ENCODE measurements at regions not wholly inside any gene's neighbourhood (a gene's known extent, or its start where the extent isn't known, plus 50 kb on each side); places are given as distances from the start of the nearest gene placed in this dataset.

- TF ChIP-seq POLR2A (IDR thresholded peaks at IDR 0.05) (no peak), CTCF (IDR thresholded peaks at IDR 0.05) (no peak)
- Histone ChIP-seq H3K27me3 (no peaks in the 10 kb centered on the region), H3K36me3 (replicated peaks in 1 of 2) (no peaks in the 10 kb centered on the region), H3K4me3 (no peak overlapping the region), H3K9me3 (replicated peaks in 1 of 3) (no peaks in the 10 kb centered on the region), H3K27ac (no peak overlapping the region), H3K4me1 (replicated peaks in 1 of 2) (no peaks in the 10 kb centered on the region)
- WGBS, 4 donors, result 81 to 88% (median 87%) methylated on average over 3 of the region's 3 CpGs
- no peak for DNase-seq
- intact Hi-C loops (cut with DNase I), result no loop called here
Observed at GRCh38 chr16:9031107-9031506, 60.3 kb upstream of the HAPSTR1 start.

- Histone ChIP-seq H3K27ac (no peak overlapping the region), H3K36me3 (replicated peaks in 1 of 2) (no peaks in the 10 kb centered on the region), H3K4me1 (replicated peaks in 1 of 2) (no peaks in the 10 kb centered on the region), H3K27me3 (no peaks in the 10 kb centered on the region), H3K4me3 (no peak overlapping the region), H3K9me3 (replicated peaks in 1 of 3) (no peaks in the 10 kb centered on the region)
- 70 to 82% (median 77%) methylated on average over 8 to 11 of the region's 11 CpGs for WGBS, 4 donors
- intact Hi-C loops (cut with DNase I), result no loop called here
- TF ChIP-seq CTCF (IDR thresholded peaks at IDR 0.05) (peak; percentile 26 to 51 (median 41)), POLR2A (IDR thresholded peaks at IDR 0.05) (no peak)
- peak; percentile 27 to 78 (median 68) for DNase-seq
Observed at GRCh38 chr16:9033125-9033830, 58.2 kb upstream of the HAPSTR1 start.

GRCh38 chr16:9034056-9034455 lies 57.4 kb upstream of the HAPSTR1 start:
- Histone ChIP-seq H3K36me3 (replicated peaks in 1 of 2) (no peaks in the 10 kb centered on the region), H3K27me3 (no peaks in the 10 kb centered on the region), H3K9me3 (replicated peaks in 1 of 3) (no peaks in the 10 kb centered on the region), H3K27ac (no peak overlapping the region), H3K4me1 (replicated peaks in 1 of 2) (no peaks in the 10 kb centered on the region), H3K4me3 (no peak overlapping the region)
- intact Hi-C loops (cut with DNase I), result no loop called here
- TF ChIP-seq POLR2A (IDR thresholded peaks at IDR 0.05) (no peak), CTCF (IDR thresholded peaks at IDR 0.05) (no peak)
- WGBS, 4 donors, result 71 to 88% (median 79%) methylated on average over 8 of the region's 8 CpGs
- no peak for DNase-seq

- H3K36me3 ChIP-seq (replicated peaks in 1 of 2), result no peaks in the 10 kb centered on the region
- no peak overlapping the region for H3K27ac ChIP-seq
- no peaks in the 10 kb centered on the region for H3K27me3 ChIP-seq
- intact Hi-C loops (cut with DNase I), result no loop called here
- no peak for DNase-seq
- 69 to 82% (median 78%) methylated on average over 5 of the region's 5 CpGs for WGBS, 4 donors
- no peak overlapping the region for H3K4me3 ChIP-seq
- H3K9me3 ChIP-seq (replicated peaks in 1 of 3), result no peaks in the 10 kb centered on the region
- no peak for TF ChIP-seq POLR2A (IDR thresholded peaks at IDR 0.05)
- no peak for TF ChIP-seq CTCF (IDR thresholded peaks at IDR 0.05)
- H3K4me1 ChIP-seq (replicated peaks in 1 of 2), result no peaks in the 10 kb centered on the region
Observed at GRCh38 chr16:9035996-9036395, 55.4 kb upstream of the HAPSTR1 start.

All from adrenal gland (tissue), 9 donors.